ENCODE measurements at regions not wholly inside any gene's neighbourhood (a gene's known extent, or its start where the extent isn't known, plus 50 kb on each side); places are given as distances from the start of the nearest gene placed in this dataset.

- no peak for ATAC-seq
- Histone ChIP-seq H3K4me1 (no peaks in the 10 kb centered on the region), H3K4me3 (no peak overlapping the region), H3K27me3 (peaks cover 0 to 12% of the 10 kb centered on the region in 2 donors), H3K36me3 (replicated peaks in 1 of 2; ENCODE audit: insufficient read depth in 1 of 2, low read depth in 2 of 2) (no peaks in the 10 kb centered on the region), H3K27ac (no peak overlapping the region), H3K9me3 (no peaks in the 10 kb centered on the region)
- 73 to 76% methylated on average over 13 to 15 of the region's 15 CpGs for WGBS, 2 donors
- no peak for DNase-seq
- TF ChIP-seq, protein P1, sequence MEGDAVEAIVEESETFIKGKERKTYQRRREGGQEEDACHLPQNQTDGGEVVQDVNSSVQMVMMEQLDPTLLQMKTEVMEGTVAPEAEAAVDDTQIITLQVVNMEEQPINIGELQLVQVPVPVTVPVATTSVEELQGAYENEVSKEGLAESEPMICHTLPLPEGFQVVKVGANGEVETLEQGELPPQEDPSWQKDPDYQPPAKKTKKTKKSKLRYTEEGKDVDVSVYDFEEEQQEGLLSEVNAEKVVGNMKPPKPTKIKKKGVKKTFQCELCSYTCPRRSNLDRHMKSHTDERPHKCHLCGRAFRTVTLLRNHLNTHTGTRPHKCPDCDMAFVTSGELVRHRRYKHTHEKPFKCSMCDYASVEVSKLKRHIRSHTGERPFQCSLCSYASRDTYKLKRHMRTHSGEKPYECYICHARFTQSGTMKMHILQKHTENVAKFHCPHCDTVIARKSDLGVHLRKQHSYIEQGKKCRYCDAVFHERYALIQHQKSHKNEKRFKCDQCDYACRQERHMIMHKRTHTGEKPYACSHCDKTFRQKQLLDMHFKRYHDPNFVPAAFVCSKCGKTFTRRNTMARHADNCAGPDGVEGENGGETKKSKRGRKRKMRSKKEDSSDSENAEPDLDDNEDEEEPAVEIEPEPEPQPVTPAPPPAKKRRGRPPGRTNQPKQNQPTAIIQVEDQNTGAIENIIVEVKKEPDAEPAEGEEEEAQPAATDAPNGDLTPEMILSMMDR (IDR thresholded peaks at IDR 0.05), result no peak
- TF ChIP-seq POLR2A (IDR thresholded peaks at IDR 0.05), result no peak
- intact Hi-C loops (cut with DNase I), result no loop called here
Observed at GRCh38 chr17:79541056-79541850, 69.6 kb downstream of the RBFOX3 start.

DNA sequence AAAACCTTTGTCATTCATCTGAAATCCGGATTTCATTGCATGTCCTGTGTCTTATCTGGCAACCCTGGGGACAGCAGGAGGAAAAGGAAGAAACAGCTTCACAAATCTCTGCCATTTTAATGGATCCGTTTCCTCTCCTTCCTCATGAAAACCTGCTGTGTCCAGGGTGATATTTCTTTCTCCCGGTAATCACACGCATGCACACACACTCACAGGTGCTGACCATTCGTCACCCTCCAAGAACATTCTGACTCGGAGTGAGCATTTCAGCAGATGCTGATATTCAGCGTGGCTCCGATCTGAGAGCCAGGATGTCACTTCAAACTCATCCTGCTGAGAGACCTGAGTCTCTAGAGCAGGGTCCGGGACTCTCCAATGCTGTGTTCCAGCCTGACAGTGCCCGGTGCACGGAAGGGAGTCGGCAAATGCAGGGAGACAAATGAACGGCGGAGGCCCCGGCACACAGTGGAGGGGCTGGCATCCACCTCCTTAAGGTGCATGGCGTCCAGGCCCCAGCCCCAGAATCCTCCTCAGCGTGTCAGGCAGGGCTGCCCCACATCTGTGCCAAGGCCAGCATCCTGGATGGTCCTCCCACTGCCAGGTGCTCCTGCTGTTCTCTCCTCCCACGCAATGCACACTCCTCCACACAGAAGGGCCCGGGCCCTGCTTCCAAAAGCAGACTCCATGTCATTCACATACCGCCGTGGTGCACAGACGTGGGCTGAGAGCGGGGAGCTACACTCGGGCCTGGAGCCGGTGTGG, 70.7 kb downstream of the RBFOX3 start:
- Histone ChIP-seq H3K36me3 (replicated peaks in 1 of 2; ENCODE audit: insufficient read depth in 1 of 2, low read depth in 2 of 2) (no peaks in the 10 kb centered on the region), H3K27ac (no peak overlapping the region), H3K27me3 (peaks cover 0 to 12% of the 10 kb centered on the region in 2 donors), H3K9me3 (no peaks in the 10 kb centered on the region), H3K4me1 (no peaks in the 10 kb centered on the region), H3K4me3 (no peak overlapping the region)
- no peak for TF ChIP-seq POLR2A (IDR thresholded peaks at IDR 0.05)
- TF ChIP-seq, protein P1 (IDR thresholded peaks at IDR 0.05), result no peak
- ATAC-seq (no peak), DNase-seq (no peak)
- 47 to 56% methylated on average over 8 to 20 of the region's 25 CpGs for WGBS, 2 donors
- intact Hi-C loops (cut with DNase I), result no loop called here

- no peak overlapping the region for H3K4me3 ChIP-seq
- DNase-seq (no peak), ATAC-seq (no peak)
- H3K27me3 ChIP-seq, result peaks cover 0 to 7% of the 10 kb centered on the region in 2 donors
- H3K36me3 ChIP-seq (replicated peaks in 1 of 2; ENCODE audit: insufficient read depth in 1 of 2, low read depth in 2 of 2), result no peaks in the 10 kb centered on the region
- no peaks in the 10 kb centered on the region for H3K9me3 ChIP-seq
- no peak for TF ChIP-seq POLR2A (IDR thresholded peaks at IDR 0.05)
- TF ChIP-seq, protein P1 (IDR thresholded peaks at IDR 0.05), result no peak
- WGBS, 2 donors, result 84 to 100% methylated on average over 2 to 6 of the region's 6 CpGs
- no peaks in the 10 kb centered on the region for H3K4me1 ChIP-seq
- intact Hi-C loops (cut with DNase I), result no loop called here
- H3K27ac ChIP-seq, result no peak overlapping the region
Observed at GRCh38 chr17:79538291-79538690, 72.6 kb downstream of the RBFOX3 start.

DNA sequence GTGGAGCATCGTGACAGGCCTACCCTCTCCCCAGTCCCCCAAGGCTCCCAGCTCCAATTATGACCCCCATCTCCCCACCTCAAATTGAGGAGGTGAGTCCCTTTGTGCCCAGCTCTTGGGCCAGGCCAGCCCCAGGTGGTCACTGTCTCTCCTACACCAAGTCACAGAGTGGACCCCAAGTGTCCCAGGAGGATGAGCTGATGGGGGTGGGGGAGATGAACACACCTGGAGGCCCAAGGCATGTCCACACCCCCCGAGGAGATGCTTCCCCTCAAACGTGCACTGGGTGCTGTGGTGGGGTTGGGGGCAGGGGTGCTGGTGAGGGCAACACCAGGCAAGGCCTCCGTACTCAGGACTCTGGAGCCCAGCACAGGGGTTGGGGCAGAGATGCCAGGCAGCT, 73.2 kb downstream of the RBFOX3 start:
- no peak for ATAC-seq

More for the DNA sequence above, 73.2 kb downstream of the RBFOX3 start:
- 68 to 83% methylated on average over 1 to 4 of the region's 4 CpGs for WGBS, 2 donors
- Histone ChIP-seq H3K27me3 (peaks cover 0 to 3% of the 10 kb centered on the region in 2 donors), H3K9me3 (no peaks in the 10 kb centered on the region), H3K4me3 (no peak overlapping the region), H3K4me1 (no peaks in the 10 kb centered on the region), H3K36me3 (replicated peaks in 1 of 2; ENCODE audit: insufficient read depth in 1 of 2, low read depth in 2 of 2) (no peaks in the 10 kb centered on the region), H3K27ac (no peak overlapping the region)
- intact Hi-C loops (cut with DNase I), result no loop called here
- TF ChIP-seq POLR2A (IDR thresholded peaks at IDR 0.05), result no peak
- TF ChIP-seq, protein P1 (IDR thresholded peaks at IDR 0.05), result no peak
- DNase-seq, result no peak

All from body of pancreas (tissue), 4 donors.